ENCODE measurements at regions not wholly inside any gene's neighbourhood (a gene's known extent, or its start where the extent isn't known, plus 50 kb on each side); places are given as distances from the start of the nearest gene placed in this dataset.

DNA sequence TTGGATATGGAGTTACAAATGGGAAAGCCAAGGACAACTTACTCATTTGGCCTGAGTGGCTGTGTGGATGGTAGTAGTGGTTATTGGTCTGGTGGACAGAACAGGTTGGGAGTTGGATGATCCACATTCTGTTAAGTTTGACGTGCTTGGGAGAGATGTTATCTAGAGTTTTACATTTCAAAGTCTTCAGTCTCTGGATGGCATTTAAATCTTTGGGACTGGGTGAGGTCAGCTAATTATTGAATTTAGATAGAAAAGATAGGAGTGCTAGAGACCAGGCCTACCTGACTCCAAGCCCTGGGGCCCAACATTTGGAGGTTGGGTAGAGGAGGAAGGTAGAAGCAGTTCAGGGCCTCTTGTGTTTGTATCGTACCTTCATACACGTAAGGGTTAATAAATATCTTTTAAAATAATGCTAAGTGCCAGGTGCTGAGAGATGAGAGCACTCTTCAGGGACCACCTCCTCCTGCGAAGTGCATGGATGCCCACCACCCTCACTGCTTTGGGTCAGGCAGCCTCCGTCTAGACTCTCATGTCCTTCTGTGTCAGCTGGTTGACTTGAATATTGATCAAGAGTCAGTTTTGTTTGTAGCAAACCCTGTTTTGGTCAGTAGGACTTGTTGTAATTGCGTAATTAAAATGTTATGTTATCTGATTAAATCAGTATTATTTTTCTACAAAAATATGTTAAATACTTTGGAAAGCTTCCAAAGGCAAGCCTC is 460.4 kb upstream of the RGS6 start:
- no peak for DNase-seq

DNA sequence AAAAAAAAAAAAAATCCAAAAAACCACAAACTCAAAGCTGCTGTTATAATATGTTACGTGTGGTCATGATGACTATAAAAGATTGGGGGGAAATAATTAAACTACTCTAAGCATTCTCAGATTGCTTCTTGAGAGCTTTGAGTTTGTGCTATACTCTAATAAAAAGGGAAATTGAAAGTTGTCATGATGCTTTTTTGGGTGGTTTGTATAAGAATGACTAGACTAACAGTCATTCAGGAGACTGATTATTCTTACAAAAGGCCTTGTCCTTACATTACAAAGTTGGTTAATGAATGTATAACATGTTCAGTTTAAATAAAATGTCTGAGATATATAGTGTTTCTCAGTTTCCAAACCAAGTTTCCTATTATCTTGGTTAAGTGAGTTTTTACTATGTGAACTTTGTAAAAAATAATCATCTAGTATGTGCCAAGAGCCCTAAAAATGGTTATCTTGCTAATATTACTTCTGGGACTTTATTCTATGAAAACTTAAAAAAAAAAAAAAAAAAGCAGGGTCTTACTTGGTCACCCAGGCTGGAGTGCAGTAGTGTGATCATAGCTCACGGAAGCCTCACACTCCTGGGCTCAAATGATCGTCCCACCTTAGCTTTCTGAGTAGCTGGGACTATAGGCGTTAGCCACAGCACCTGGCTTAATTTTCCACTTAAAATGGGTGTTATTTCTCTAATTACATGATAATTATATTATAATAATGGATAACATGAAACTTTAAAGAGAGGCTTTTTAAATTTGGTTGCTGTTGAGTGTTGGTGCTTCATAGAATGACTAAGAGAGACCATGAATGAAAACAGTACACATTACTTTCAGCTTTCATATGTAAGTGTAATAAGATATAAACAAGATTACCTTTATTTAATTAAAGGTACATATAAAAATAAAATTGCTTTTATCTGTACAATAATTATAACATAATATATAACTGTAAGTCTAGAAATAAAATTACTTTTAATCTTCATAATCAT is 459.6 kb upstream of the RGS6 start:
- no peak for DNase-seq

DNA sequence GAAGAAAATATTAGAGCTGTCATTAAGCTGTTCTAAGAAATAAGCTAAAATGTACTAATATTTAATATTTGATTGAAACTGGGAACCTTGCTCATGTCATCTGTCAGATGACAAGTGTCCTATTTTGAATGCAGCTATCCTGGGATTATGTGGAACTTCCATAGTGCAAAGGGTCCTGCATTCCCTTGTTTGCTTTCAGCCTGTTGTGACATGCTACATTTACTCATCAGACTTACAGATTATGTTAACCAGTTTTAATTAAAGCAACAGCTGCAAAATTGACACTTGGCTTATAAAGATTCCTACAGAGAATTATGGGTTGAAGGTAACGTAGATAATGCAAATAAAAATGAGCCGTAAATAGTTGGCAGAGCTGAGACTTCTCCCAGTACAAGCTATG is 458.4 kb upstream of the RGS6 start:
- peak; percentile 1 for DNase-seq

DNA sequence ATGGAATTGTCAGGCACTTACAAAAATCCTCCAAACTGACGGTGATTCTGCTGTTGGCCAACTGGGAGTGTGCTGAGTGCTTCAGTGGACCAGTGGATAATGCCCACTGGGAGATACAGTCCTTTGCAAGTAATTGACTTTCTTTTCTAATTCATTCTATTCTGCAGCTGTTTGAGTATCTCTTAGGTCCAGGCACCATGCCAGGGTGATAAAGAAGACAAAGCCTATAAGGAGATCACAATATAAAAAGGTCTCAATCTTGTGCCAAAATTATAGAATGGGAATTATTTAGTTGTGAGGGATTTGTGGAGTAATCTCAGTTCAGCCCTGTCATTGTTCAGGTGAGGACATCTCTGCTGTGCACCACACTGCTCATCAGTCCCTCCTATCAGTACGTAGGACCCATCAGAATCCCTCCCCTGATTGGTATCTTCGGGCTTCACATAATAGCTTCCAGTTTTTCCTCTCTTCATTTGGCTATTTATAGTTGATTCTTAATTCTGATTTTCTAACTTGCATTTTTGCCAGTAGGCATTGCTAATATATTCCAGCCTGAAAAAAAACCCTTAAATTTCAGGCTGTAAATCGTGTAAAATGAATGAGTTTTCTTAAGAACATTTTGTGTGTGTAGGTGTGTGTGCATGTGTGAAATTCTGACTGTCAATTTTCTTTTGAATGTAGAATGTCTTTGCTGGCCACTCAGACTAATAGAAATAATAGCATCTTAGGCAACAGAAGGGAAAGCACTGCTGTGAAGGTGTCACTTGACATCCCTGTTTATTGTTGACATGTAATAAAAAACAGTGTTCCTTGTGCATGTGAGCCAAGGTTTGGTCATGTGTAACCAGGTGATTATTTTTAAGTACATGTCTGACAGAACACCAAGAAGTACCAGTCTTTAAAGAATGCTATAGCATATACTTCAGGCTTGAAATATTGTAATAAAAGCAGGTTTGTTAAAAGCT is 457.6 kb upstream of the RGS6 start:
- peak; percentile 80 for DNase-seq

GRCh38 chr14:71475916-71476315 is 456.3 kb upstream of the RGS6 start:
- DNase-seq: no peak

DNA sequence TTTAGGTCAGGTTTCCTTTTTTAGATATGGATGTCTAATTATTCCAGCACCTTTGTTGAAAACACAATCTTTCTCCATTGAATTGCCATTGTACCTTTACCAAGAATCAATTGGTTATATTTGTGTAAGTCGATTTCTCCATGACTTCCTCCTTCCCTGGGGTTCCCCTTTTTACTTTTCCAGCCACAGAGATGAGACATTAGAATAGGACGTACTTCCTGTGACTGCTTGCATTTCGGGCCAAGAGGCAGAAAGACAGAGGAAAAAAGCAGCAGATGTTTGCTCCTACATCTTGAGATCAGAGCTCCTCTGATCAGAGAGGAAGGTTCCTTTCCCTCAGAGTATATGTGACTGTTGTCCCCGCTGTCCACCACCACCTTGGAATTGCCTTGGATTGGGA is 453.7 kb upstream of the RGS6 start:
- no peak for DNase-seq

DNA sequence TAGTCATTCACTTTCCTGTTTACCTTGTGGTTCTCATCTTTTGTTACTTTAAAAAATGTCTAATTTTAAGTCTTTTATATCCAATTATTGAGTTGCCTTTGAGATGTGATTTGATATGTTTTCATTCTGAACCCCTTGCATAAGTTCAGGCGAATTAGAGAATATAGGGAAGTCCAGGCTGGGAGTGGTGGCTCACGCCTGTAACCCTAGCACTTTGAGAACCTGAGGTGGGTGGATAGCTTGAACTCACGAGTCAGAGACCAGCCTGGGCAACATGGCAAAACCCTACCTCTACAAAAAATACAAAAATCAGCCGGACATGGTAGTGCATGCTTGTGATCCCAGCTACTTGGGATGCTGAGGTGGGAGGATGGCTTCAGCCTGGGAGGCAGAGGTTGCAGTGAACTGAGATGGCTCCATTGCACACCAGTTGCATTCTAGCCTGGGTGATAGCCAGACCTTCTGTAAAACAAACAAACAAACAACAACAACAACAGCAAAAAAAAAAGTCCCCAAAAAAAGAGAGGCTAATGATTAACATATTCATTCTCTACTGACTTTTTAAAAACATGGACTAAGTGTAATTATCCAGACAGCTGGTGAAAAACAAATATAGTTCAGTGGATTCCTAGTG is 451.1 kb upstream of the RGS6 start:
- no peak for DNase-seq

DNA sequence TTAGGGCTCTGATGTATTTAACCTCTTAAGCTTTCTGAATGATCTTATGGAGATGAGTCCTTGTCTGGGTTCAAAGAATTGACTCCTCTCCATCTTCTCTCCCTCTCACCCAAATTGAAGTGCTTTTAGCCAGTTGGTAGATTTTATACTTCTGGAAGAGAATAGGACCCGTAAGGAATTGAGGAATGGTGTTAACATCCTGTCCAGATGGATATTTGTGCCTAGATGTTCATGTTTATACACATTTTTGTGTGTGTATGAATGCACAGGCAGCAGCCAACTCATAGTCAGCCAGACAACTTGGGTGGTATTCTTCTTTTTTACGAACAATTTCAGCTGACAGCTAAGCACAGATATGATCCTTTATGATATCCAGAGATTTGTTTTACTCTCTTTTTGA is 449.6 kb upstream of the RGS6 start:
- DNase-seq: no peak

DNA sequence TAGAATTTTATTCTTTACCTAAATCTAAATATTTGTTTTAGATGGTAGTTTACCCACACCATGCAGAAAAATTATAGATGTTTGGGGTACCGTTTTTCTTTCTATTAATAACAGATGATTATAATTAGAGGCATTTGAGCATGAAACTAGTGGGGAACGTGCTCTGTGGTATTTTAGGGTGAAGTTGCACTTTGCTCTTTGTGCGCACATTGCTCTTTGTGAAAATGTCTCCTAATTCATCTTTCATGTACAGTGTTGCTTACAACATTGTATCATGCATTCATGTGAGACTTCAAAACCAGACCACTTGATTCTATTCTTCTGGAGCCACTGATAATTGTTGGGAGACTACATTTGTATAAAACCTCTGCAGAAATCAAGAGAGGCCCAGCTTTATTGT is 449.1 kb upstream of the RGS6 start:
- DNase-seq: no peak

- no peak for DNase-seq
These were observed 446.4 kb upstream of the RGS6 start for GRCh38 chr14:71485833-71486232.

- DNase-seq: no peak
These were observed 445.9 kb upstream of the RGS6 start for GRCh38 chr14:71486279-71486678.

- no peak for DNase-seq
These were observed 444.8 kb upstream of the RGS6 start for GRCh38 chr14:71487449-71487848.

- no peak for DNase-seq
These were observed 444.3 kb upstream of the RGS6 start for GRCh38 chr14:71487941-71488340.

DNA sequence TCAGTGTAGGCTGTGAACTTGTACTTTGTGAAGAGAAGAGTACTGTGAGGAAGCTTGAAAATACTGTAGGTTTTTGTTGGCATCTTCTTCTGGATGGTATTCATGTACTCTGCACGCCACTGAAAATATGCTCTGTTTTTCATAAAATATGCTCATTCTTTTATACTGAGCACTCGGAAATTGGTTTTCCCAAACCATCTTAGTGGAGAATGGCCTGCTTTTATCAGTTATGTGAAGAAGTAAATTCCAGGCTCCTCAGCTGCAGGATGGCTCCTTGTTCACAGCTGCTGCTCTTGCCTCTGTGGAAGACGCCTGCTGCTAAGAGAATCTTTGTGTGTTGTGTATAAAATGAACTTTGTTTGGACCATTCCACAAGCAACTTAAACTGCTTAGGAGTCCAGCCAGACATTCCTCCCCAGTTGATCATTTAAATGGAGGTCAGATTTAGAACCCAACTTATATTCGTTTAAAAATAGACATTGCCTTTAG is 443.5 kb upstream of the RGS6 start:
- DNase-seq: no peak

DNA sequence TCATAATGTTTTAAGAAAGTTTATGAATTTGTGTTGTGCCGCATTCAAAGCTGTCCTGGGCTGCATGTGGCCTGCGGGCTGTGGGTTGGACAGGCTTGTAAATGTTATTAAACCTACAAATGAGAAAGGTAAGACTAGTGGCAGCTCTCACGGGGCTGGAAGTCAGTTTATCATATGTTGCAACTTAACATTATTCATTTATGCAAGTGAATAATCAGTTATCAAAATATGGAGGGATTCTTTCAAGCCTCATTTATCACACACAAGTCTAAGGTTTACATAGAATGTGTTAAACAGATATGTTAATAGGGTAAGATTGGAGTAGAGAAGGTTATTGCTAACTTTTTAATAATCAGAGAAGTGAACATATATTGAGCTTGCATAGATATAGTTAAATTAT is 442.5 kb upstream of the RGS6 start:
- DNase-seq: no peak

- no peak for DNase-seq
These were observed 440.3 kb upstream of the RGS6 start for GRCh38 chr14:71491931-71492330.

DNA sequence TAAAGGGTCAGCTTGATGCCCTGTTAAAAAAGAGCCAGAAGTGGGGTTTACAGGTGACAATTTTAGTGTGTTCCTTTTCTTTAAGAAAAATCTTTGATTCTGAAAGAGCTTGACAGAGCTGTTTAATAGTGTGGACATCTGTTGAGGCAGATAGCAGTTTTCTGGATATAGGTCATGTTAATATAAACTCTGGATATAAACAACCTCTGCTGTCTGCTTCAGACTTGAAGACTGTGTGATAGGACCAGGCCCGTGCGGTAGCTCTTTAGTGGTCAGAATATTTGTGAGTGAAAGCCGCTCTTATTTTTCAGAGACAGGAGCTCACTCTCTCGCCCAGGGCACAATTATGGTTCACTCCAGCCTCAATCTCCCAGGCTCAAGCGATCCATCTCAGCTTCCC is 439.9 kb upstream of the RGS6 start:
- no peak for DNase-seq

- DNase-seq: no peak
These were observed 434.6 kb upstream of the RGS6 start for GRCh38 chr14:71497645-71498086.

DNA sequence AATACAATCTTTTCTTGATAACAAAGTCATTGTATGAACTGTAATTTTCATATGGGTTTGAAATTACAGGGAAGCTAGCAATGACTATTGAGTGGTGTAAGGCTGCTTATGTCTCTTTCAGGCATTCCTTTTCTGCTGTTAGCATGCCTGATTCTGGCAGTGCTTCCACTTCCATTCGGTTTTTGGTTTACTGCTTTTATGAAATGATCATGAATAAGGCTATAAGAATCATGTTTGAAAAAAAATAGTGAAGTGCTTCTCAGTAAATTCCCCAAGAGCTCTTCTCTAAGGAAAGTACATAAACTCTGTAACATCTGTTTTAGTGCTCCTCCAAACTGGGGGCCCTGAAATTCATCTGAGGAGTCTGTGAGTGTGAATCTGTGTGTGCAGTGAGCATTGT is 434.0 kb upstream of the RGS6 start:
- DNase-seq: no peak

- DNase-seq: no peak
These were observed 433.2 kb upstream of the RGS6 start for GRCh38 chr14:71499018-71499417.

DNA sequence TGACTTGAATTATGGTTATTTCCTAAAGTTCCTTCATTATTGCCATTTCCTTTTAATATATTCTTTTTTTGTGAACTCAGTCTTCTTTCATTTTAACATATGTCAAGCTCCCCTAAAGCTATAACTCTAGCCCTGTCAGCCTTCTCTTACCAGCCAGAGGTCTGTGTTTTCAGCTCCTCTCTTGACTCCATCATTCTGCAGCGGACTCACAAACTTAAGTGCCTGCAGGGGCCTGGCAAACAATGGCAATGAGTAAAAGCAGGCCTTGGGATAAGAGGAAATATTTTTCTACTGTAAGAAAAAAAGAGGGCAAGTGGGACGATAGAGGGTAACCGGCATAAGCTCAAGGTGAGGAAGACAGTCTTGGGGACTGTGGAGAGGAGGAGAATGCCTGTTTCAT is 424.5 kb upstream of the RGS6 start:
- no peak for DNase-seq

DNA sequence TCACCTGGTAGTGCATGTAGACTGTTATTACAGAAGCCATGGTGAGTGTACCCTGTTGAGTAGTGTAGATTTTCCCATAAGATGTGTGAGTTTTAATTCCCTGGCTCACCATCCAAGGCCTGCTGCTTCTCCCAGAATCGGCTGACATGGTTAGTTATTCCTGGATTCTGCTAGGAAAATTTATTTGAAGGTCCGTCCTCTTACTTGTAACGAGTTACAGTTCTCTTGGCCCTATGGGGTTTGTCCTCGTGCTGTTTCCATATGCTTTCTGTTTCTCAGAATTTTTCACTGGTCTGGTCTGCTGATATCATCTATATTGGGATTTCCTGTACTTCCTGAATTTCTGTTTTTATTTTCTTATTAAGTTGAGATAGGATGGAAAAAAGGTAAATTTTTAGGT is 423.3 kb upstream of the RGS6 start:
- DNase-seq: no peak
